Nucleus accumbens (tissue), 56 donors: ENCODE measurements at regions not wholly inside any gene's neighbourhood (a gene's known extent, or its start where the extent isn't known, plus 50 kb on each side); places are given as distances from the start of the nearest gene placed in this dataset.

Source experiments
- DNase-seq, 56 donors: peaks; one replicate each; lab custom pipeline; 2025; lab: John Stamatoyannopoulos, UW

DNA sequence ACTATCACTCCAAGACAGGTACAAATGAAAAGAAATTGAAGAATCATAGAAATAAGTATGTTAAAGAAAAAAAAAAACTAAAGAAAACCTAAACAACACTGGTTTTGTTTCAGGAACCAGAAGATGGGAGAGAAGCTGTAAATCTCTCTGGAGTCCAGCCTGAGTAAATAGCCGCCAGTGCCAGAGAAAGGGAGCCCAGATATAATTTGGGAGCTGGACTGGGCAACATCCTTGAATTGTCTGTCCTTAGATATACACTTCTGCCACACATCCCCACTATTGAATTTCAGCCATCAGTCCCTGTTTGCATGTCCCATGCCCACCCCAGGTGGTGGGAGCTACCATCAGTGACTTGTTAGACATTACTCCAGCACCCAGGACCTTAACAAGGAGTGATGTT is 979.6 kb downstream of the DTWD2 start:
- no peak for DNase-seq

DNA sequence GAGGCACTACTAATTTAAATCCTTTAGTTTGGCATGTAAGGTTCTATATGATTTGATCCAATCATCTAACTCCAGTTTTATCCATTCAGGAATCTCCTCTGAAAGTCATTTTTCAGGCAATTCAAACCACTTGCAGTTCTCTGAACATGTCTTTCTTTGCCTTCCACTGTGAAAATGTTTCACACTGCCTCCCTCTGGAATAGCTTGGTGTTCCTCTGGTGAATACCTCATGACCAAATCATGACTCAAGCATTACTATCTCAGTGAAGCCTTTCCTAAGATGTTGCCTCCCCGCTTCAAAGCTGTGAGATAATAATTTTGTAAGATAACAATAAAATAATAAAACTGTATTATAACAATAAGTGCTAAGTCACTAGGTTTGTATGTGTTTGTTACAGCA is 981.1 kb downstream of the DTWD2 start:
- DNase-seq: no peak

DNA sequence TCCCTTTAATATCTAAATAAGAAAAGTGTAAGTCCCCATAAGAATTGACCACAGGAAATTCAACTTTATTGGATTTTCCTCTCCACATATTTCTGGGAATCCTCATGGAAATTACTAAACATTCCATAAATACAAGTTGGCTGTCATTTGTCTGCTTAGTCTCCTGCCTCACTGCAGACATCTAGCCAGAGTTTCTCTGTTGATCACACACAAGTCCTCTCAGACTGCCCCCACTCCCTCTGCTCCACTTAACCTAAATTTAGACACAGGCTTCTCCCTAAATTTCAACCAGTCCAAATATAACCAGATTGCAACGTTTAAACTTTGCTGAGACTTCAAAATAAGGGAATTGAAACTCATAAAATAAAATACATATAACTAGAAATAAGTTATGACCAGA is 982.1 kb downstream of the DTWD2 start:
- DNase-seq: no peak

DNA sequence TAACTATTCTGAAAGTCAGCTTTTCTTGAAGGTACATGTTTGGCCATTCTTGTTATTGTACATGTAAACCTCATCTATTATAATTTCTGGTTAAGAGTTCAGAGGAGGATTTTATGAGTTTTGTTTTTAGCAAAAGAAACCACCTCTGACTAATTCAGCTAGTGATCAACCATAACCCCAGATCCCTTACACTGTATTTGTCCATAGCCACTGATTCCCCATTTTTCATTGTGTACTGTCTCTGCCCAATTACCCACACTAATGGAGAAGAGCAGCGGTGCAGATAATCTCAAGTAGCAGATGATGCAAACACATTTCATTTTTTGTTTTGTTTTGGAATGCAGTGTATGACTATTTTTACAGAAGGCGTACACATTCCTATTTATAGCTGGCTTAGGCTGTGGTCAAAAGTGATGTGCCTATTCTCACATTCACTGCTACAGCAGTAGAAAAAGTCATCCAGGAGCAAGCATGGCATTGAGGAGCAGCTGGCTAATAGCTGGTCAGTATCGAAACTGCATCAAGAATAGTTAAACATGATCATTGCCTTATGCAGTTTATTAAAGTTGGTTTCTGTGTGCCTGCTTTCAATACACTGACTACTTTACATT is 988.3 kb downstream of the DTWD2 start:
- no peak for DNase-seq

DNA sequence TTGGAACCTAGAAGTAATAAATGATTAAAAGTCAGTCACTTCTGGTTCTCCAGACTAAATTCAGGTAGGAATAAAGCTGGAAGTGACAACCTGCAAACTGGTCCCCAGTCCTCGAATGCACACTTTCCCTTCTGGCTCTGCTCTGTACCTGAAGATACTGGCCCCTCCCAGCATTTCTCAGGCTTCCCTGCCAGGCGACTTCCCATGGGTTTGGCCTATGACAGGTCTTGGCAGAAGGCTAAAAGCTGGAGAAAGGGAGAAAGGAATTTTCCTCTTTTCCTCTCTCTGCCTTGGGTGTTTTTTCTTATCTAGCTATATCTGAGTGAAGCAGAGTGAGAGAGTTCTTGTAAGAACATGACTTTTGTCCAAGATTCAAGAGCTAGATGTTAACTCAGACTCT is 1005.7 kb downstream of the DTWD2 start:
- no peak for DNase-seq

DNA sequence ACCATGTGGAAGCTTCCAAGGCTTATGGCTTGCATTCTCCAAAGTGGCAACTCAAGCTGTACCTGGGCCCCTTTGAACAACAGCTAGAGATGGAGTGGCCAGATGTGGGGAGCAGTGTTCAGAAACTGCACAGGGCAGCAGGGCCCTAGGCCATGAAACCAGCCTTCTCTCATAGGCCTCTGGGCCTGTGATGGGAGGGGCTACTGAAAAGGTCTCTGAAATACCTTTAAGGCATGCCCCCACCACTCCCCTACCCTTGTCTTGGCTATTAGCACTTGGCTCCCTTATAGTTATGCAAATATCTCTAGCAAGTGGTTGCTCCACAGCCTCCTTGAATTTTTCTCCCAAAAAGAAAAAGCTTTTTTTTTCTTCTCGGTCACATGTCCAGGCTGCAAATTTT is 1014.6 kb downstream of the DTWD2 start:
- no peak for DNase-seq

DNA sequence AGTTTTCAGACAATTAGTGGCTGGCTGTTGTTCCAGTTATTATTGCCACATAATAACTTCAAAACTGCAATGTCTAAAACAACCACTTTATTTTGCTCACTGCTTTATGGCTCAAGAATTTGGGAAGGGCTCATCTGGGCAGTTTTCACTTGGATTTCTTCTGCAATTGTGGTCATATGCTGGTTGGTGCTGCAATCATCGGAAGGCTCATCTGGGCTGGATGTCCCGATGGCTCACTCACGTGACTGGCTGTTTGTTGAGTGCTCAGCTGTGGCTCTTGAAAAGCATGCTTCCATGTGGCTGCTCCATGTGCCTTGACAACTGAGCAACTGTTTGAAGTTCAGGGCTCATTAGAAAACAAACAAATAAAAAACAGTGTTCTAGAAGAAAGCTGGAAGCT is 1032.5 kb downstream of the DTWD2 start:
- DNase-seq: no peak

DNA sequence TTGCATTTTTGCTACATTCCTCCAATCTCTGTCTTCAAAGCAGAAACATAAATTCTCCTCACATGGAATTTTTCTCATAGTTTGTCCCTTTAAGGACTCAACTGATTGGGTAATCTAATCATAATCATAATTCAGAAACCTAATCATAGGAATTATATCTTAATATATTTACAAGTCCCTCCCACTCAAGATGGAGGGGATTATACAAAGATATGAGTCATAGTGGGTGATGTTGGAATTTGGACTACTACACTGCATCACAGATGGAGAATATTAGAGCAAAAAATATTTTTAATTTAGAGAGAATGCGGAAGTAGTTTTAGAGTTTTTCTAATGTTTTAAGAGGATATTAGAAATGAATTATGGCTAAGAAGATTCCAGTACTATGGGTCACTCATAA is 1034.0 kb downstream of the DTWD2 start:
- no peak for DNase-seq

DNA sequence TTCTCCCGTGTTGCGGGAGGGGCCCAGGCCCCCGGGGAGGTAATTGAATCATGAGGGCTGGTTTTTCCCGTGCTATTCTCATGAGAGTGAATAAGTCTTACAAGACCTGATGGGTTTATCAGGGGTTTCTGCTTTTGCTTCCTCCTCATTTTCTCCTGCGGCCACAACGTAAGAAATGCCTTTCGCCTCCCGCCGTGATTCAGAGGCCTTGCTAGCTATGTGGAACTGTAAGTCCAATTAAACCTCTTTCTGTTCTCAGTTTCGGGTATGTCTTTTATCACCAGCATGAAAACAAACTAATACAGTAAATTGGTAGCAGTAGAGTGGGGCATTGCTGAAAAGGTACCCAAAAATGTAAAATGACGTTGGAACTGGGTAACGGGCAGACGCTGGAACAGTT is 1035.1 kb downstream of the DTWD2 start:
- DNase-seq: no peak

DNA sequence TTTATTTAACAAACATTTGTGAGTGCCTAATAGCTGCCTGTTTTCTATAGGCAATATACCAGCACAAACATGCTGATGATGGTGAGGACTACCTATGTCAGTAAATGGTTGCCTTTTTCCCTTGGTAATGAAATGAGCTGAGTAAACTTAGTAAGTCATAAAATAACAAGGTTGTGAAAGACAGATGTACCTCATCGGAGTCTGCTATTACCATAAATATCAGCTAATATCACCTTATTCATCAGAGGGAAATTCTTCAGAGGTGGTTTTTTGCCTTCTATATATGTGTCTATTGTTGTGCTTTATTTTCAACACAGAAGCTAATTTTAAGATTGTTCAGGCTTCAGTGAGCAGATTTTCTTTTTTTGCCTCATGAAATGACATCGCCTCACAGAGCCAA is 1040.5 kb downstream of the DTWD2 start:
- no peak for DNase-seq

DNA sequence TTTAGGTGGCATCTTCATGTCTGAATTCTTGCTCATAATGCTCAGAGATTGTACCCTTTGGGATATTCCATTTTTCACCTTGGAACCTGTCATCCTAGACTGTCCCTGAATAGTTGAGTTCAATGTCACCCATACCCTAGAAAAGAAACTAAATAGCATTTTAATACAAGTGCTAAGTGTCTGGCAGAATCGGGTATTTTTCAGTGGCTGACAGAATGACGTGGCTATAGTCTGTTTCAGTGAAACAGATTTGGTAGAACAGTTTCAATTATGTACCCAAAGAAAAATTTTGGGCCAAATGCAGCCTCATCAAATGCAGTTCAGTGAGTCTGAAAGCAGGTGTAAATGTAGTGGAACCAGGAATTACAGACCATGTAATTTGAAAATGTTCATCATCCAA is 1041.2 kb downstream of the DTWD2 start:
- DNase-seq: no peak

DNA sequence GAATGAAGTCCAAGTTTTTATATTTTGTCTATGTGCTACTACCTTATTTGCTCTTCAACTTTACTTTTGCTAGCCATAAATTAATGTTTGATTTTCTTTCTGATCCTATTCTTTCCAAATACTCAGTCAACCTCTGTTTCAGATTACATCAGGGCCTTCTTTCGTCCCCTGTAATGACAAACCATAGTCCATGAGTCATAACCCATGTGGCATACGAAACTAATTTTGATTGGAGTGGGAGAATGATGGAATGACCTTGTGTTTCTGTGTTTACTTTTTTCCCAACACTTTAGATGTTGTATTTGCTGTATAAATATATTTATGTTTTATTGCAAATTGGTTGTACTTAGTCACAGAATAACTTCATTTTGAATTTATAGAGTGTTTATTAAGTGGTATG is 1043.1 kb downstream of the DTWD2 start:
- no peak for DNase-seq

DNA sequence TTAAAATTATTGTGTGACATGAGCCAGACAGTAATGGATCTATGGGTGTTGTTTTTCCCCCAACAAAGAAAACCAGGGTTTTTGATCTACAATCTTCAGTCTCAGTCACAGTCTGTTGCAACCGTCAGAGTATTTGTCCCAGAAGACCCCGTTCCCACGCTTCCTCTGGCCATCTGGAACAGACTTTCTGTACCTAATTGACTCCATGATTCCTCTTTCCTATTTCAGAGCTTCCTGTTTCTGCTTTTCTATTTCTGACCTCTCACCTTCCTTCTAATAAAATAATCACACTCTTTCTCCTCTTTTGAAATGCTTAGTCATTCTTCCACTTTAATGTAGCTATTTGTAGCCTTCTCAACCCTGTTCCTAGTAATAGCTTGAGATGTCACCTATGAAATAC is 1044.8 kb downstream of the DTWD2 start:
- DNase-seq: no peak

DNA sequence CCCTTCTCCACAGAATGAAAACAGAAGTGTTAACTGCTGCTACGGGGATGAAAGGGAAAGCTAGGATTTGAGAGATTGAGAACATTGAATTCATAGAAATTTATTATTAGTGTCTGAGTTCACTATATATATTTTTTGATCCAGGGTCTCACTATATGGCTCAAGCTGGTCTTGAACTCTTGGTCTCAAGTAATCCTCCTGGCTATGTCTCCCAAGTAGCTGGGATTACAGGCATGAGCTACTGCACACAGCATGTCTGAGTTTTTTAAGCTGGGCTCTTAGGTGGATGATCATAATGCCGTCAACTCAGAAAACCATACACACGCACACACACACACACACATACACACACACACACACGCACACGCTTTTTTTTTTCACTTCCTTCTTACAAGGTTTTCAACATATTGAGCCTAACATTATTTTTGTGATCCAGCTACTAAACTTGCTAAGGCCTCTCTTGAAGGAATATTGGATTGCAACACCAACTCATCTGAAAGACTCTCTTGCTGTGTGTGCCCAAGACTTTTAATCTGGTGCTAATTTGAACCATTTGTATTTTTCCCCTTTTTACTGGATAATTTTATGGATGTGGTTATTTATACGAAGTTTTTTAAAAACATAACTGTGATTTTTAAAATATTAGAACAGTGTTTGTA is 1045.4 kb downstream of the DTWD2 start:
- no peak for DNase-seq

DNA sequence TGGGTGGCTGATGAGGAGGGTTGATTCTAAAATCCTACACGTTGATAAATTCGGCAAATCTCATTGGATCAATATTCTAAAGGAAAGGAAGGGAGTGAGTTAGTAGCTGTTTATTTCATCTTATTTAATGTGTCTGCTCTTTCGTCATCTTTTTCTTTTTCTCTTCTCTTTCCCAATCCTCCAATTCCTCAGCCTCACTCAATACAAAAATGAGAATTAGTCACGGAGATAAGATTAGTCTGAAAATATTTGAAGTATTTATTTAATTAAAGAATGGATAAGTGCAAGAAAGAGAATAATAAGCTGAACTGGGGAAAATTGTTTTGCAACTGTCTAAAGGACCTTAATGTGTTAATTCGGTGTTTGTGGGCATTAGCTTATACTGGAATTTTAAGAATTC is 1095.1 kb downstream of the DTWD2 start:
- no peak for DNase-seq

DNA sequence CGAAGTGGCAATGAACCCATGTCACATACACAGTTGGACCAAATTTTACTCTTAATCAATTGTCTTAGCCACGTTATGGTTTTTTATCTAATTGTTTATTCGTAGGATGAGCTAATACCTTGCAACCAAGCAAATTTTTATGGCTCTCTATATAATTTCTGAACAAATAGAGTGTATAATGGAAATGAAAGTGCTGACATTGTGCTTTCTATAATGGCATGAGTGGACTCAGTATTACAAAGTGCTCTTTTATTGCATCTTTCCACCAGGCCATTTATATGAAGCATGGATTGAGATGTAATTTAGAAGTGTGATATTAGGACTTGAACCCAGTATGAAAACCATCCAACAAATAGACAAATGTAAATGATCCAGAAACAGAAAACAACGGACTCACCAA is 1096.0 kb downstream of the DTWD2 start:
- DNase-seq: no peak

DNA sequence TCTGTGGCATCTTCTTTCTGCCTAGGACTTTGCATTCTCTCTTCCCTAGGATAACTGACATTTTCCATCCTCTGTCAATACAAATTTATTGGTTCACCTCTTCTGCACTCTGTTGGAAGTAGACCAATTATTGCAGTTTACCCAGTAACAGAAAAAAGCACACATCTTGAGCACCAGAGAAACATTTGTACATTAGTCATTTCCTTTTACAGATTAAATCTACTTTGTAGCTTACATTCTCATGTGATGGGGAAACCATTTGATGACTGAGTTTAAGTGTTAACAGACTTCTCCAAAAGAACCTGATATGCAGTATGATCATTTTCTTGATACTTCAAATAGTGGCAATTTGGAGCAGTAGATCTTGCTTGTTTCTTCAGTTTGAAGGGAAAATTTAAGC is 1098.8 kb downstream of the DTWD2 start:
- DNase-seq: no peak

DNA sequence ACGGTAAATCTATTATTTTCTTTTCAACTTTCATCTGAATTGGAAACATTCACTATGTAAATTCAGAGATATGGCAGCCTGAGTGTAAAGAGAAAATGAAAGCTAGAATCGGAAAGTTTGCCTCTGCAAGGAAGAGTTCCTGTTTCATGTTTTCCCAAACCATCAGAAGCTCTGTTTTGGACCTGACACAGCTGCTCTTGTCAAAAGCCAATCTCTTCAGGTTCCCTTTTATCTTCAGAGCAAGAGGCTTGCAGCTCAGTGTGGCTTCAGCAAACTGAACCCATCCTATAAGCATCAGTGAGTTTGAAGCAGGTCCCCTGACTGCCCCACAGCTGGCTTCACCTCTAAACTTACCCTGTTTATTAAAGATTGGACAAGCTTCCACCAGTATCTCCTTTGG is 1099.7 kb downstream of the DTWD2 start:
- peak in 1 of 56 donors; percentile 1 for DNase-seq

DNA sequence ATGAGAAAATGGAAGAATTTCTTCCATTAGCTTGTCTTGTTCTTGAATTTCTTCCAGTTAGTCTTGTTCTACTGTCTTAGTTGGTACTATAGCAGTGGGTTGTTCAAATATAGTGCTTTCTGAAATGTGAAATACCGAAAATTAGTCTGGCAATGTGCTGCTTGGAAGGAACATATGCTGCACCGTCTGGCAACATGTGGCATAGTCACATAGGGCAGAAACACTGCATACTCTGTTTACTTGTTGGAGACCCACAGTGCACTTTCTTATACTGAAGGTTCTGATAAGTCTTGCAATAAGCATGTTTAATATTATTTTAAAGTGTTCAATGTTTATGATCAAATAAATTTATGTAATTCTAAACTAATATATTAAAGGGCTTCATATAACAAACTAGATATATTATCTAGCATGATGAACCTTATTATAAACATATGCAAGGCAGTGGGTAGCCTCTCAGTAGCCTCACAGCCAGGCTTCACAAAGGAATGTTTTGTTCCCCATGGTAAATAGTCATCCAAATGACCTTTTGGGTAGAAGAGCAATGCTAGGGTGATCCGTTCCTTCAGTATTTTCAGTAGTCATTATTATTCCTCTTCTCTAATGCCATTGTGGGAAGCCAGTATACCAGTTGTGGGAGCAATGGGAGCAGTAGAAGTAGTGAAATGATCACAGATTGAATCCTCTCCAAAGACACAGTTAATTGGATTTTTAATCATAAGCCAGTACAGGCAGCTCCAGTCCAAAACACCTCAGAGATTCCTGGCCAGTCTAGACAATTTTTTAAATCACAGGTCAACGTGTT is 1106.7 kb downstream of the DTWD2 start:
- DNase-seq: no peak

DNA sequence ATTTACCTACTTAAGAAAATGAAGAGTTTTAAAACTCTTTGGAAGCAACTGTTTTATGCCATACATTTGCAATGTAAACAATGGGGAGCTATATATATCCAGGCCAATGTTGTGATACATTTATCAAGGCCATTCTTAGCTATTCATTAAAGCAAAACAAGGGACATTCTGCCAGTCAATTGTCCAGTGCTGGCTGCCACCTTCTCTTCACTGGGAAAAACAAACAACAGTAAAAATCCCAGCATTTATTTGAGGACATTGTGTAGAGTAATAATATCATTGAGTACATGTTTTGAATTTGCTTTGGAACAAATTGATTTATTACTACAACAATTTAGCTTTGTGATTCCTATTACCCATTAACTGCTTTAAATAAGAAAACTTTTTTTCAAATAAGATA is 1107.4 kb downstream of the DTWD2 start:
- DNase-seq: no peak

DNA sequence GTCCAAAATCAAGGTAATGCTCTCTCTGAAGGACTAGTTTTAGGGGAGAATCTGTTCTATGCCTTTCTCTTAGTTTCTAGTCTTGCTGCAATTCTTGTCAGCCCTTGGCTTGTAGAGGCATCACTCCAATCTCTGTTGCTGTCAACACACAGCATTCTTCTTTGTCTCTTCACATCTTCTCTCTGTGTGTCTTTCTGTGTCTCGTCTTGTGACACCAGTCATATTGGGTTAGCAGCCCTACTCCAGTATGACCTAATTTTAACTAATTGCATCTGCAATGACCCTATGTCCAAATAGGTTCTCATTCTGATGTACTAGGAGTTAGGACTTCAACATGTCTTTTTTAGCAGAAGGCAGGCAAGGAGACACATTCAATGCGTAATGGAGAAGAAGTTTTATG is 1110.6 kb downstream of the DTWD2 start:
- no peak for DNase-seq

DNA sequence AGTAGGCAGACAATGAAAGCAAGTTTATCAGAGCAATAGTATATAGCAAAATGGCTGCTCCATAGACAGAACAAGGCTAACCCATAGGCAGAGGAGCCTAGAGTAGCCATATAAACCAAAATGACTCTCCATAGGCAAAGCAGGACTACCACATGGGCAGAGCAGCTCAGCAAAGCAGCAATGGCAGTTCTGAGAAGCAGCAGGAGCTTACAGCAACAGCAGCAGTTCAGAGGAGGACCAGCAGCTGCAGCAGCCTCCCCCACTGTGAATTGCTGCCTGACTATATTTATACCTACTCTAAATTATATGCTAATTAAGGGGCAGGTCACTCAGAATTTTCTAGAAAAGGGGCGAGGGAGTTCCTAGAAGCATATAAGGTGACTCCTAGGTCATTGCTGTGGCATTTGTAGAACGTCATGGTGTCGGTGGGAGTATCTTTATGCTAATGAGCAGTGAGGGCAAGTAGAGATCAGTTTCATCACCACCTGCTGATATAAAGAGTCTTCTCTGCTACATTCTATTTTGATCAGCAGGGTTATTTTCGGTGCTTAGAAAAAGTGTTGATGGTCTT is 1115.5 kb downstream of the DTWD2 start:
- DNase-seq: no peak
